H9 (cell line): ENCODE measurements at regions not wholly inside any gene's neighbourhood (a gene's known extent, or its start where the extent isn't known, plus 50 kb on each side); places are given as distances from the start of the nearest gene placed in this dataset.

Experiments used
- DNase-seq: peaks from one replicate; pipeline ENCODE4 v3.0.0-alpha.2; 2017
- H2AFZ ChIP-seq: one replicate; pipeline ENCODE4 v1.6.1; 2013; ENCODE audit warnings: mild to moderate bottlenecking, low read length, control low read depth, moderate library complexity
- H2AK5ac ChIP-seq: 2 replicates; pipeline ENCODE4 v1.6.1; 2013; ENCODE audit warnings: low read length, control low read depth, mixed read lengths; ENCODE audit not compliant: insufficient read length
- H2BK120ac ChIP-seq: one replicate; pipeline ENCODE4 v1.6.1; 2013; ENCODE audit warnings: low read depth, mild to moderate bottlenecking, low read length, control low read depth, inconsistent platforms; ENCODE audit not compliant: poor library complexity, severe bottlenecking
- H2BK12ac ChIP-seq: 2 replicates; pipeline ENCODE4 v1.6.1; 2013; ENCODE audit warnings: low read length, control low read depth, mixed read lengths, low read depth; ENCODE audit not compliant: insufficient read length
- H2BK15ac ChIP-seq: 2 replicates; pipeline ENCODE4 v1.6.1; 2013; ENCODE audit warnings: low read depth, low read length, control low read depth
- H2BK20ac ChIP-seq: one replicate; pipeline ENCODE4 v1.6.1; 2013; ENCODE audit warnings: low read depth, mild to moderate bottlenecking, low read length, control low read depth, inconsistent platforms; ENCODE audit not compliant: poor library complexity, severe bottlenecking
- H2BK5ac ChIP-seq: 2 replicates; pipeline ENCODE4 v1.6.1; 2013; ENCODE audit warnings: low read length, control low read depth, mixed read lengths; ENCODE audit not compliant: insufficient read length
- H3K14ac ChIP-seq: 2 replicates; pipeline ENCODE4 v1.6.1; 2013; ENCODE audit warnings: low read length, control low read depth; ENCODE audit not compliant: insufficient read depth
- H3K18ac ChIP-seq: 2 replicates; pipeline ENCODE4 v1.6.1; 2013; ENCODE audit warnings: low read depth, mild to moderate bottlenecking, mixed read lengths, low read length, control low read depth; ENCODE audit not compliant: insufficient read length
- H3K23ac ChIP-seq: 2 replicates; pipeline ENCODE4 v1.6.1; 2013; ENCODE audit warnings: low read length, control low read depth, mixed read lengths, low read depth; ENCODE audit not compliant: insufficient read length
- H3K23me2 ChIP-seq: 2 replicates; pipeline ENCODE4 v1.6.1; 2013; ENCODE audit warnings: low read depth, mild to moderate bottlenecking, mixed read lengths, low read length, control low read depth; ENCODE audit not compliant: insufficient read length, poor library complexity, severe bottlenecking
- H3K27ac ChIP-seq: 2 replicates; pipeline ENCODE4 v1.5.1; 2013; ENCODE audit warnings: low read length, control low read depth, mixed read lengths, low read depth; ENCODE audit not compliant: insufficient read length
- H3K27me3 ChIP-seq: 2 replicates; pipeline ENCODE4 v1.6.1; 2013; ENCODE audit warnings: low read length, control low read depth, inconsistent platforms; ENCODE audit not compliant: insufficient read depth
- H3K4ac ChIP-seq: 2 replicates; pipeline ENCODE4 v1.6.1; 2013; ENCODE audit warnings: low read depth, mild to moderate bottlenecking, control low read depth, inconsistent platforms, low read length, moderate library complexity
- H3K4me1 ChIP-seq: 2 replicates; pipeline ENCODE4 v1.6.1; 2013; ENCODE audit warnings: low read length, control low read depth, inconsistent platforms; ENCODE audit not compliant: insufficient read depth
- H3K4me2 ChIP-seq: 2 replicates; pipeline ENCODE4 v1.6.1; 2013; ENCODE audit warnings: low read length, control low read depth, mixed read lengths; ENCODE audit not compliant: insufficient read length, insufficient read depth
- H3K56ac ChIP-seq: 2 replicates; pipeline ENCODE4 v1.6.1; 2013; ENCODE audit warnings: low read depth, mild to moderate bottlenecking, mixed read lengths, low read length, control low read depth; ENCODE audit not compliant: insufficient read length
- H3K79me1 ChIP-seq: 2 replicates; pipeline ENCODE4 v1.6.1; 2013; ENCODE audit warnings: low read depth, mild to moderate bottlenecking, moderate library complexity, low read length, control low read depth, inconsistent platforms; ENCODE audit not compliant: insufficient read depth, poor library complexity, severe bottlenecking
- H3K79me2 ChIP-seq: 2 replicates; pipeline ENCODE4 v1.6.1; 2013; ENCODE audit warnings: low read length, control low read depth, inconsistent platforms; ENCODE audit not compliant: insufficient read depth
- H3K9ac ChIP-seq: 2 replicates; pipeline ENCODE4 v1.6.1; 2013; ENCODE audit warnings: low read length, control low read depth, mixed read lengths; ENCODE audit not compliant: insufficient read length; ENCODE audit errors: extremely low read depth
- H3K9me3 ChIP-seq: one replicate; pipeline ENCODE4 v1.6.1; 2013; ENCODE audit warnings: low read depth, low read length, inconsistent platforms; ENCODE audit not compliant: control insufficient read depth
- H3T11ph ChIP-seq: one replicate; pipeline ENCODE4 v1.6.1; 2013; ENCODE audit warnings: mild to moderate bottlenecking, low read length, control low read depth, inconsistent platforms
- H4K20me1 ChIP-seq: one replicate; pipeline ENCODE4 v1.6.1; 2013; ENCODE audit not compliant: control insufficient read depth, insufficient read length, insufficient read depth
- H4K5ac ChIP-seq: 2 replicates; pipeline ENCODE4 v1.6.1; 2013; ENCODE audit warnings: low read depth, mild to moderate bottlenecking, mixed read lengths, low read length, control low read depth; ENCODE audit not compliant: insufficient read length
- H4K8ac ChIP-seq: replicated peaks from 2 replicates; pipeline ENCODE4 v1.6.1; 2013; ENCODE audit warnings: low read length, control low read depth, mixed read lengths, low read depth; ENCODE audit not compliant: insufficient read length
- H4K91ac ChIP-seq: 2 replicates; pipeline ENCODE4 v1.6.1; 2013; ENCODE audit warnings: low read depth, mild to moderate bottlenecking, moderate library complexity, mixed read lengths, low read length, control low read depth; ENCODE audit not compliant: insufficient read length
- H3K27ac Mint-ChIP-seq, 3 experiments: 2 replicates in 2 of 3; 3 replicates in 1 of 3; pipeline ENCODE4 v1.8.0; 2020 to 2021; ENCODE audit warnings: mixed read lengths in 3 of 3, mild to moderate bottlenecking in 1 of 3, moderate library complexity in 1 of 3
- H3K27me3 Mint-ChIP-seq: 2 replicates; pipeline ENCODE4 v1.8.0; 2021; ENCODE audit warnings: low read depth, mild to moderate bottlenecking, moderate library complexity, mixed read lengths
- H3K36me3 Mint-ChIP-seq, 3 experiments: 2 replicates in 2 of 3; 3 replicates in 1 of 3; pipeline ENCODE4 v1.8.0; 2020 to 2021; ENCODE audit warnings: low read depth in 3 of 3, mixed read lengths in 3 of 3; ENCODE audit not compliant: insufficient read depth in 1 of 3
- H3K4me1 Mint-ChIP-seq, 2 experiments: 2 replicates each; pipeline ENCODE4 v1.8.0; 2020; ENCODE audit warnings: mixed read lengths in 2 of 2
- H3K4me3 Mint-ChIP-seq, 2 experiments: 2 replicates in 1 of 2; 3 replicates in 1 of 2; pipeline ENCODE4 v1.8.0; 2020 to 2021; ENCODE audit warnings: mild to moderate bottlenecking in 2 of 2, mixed read lengths in 2 of 2, moderate library complexity in 1 of 2
- H3K9me3 Mint-ChIP-seq, 2 experiments: 2 replicates in 1 of 2; 3 replicates in 1 of 2; pipeline ENCODE4 v1.8.0; 2020; ENCODE audit warnings: mild to moderate bottlenecking in 2 of 2, mixed read lengths in 2 of 2, moderate library complexity in 1 of 2
- WGBS: extraction: QIAGEN DNeasy Blood & Tissue Kit; methylation state at CpG from one replicate; pipeline ENCODE4 v1.1.7; 2013; ENCODE audit warnings: missing lambda C conversion rate, low lambda C conversion rate, mixed read lengths; ENCODE audit not compliant: insufficient read length; ENCODE audit errors: extremely low coverage; 5-methylcytosine and 5-hydroxymethylcytosine counted together
- TF ChIP-seq, protein P1 (sequence below): fragments of 200-600 bp; sonication (generic); conservative IDR thresholded peaks from 3 replicates; pipeline ENCODE4 v1.8.0; 2021; ENCODE audit warnings: antibody characterized with exemption, mild to moderate bottlenecking

DNA sequence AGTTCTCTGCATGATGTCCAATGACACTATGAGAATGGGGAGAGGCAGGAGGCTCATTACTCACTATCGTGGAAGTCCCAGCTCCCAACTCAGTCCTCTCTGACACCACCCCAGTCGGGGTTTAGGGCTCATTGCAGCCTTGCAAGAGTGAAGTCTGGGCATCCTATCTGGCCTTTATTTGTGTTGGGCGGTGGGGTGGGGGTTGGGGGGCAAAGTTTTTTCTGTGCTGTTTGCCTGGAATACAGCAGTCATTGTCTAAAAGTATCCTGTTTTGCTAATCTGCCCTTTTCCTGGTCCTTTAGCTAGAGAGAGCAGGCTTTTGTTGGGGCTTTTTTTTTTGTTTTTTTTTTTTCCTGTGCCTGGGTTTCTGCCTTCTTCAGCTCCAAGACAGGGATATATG, 174.2 kb downstream of the MYLK4 start:
- Histone ChIP-seq H3K4me2 (no peak overlapping the region), H3K79me1 (no peaks in the 10 kb centered on the region), H2BK120ac (no peak overlapping the region), H3K23me2 (no peaks in the 10 kb centered on the region), H3K14ac (no peak overlapping the region), H4K5ac (no peak overlapping the region), H2BK20ac (no peak overlapping the region), H2AFZ (no peak overlapping the region), H3T11ph (no peak overlapping the region), H3K23ac (no peak overlapping the region), H2BK15ac (no peak overlapping the region), H3K9me3 (no peaks in the 10 kb centered on the region), H3K27me3 (no peaks in the 10 kb centered on the region), H2BK12ac (no peak overlapping the region), H4K91ac (no peak overlapping the region), H3K4ac (no peak overlapping the region), H4K20me1 (no peaks in the 10 kb centered on the region), H3K56ac (no peak overlapping the region), H4K8ac (no peak overlapping the region), H3K9ac (no peak overlapping the region), H2AK5ac (no peak overlapping the region), H3K79me2 (no peaks in the 10 kb centered on the region), H3K18ac (no peak overlapping the region), H3K4me1 (no peaks in the 10 kb centered on the region), H3K27ac (no peak overlapping the region), H2BK5ac (no peak overlapping the region)
- DNase-seq = no peak
- Mint-ChIP-seq H3K4me1 (peaks cover 7 to 9% of the 10 kb centered on the region in 2 experiments), H3K36me3 (peaks cover 0 to 14% (median 0%) of the 10 kb centered on the region in 3 experiments; a peak in 2 of 7 replicates), H3K4me3 (no peak overlapping the region), H3K9me3 (peaks cover 6 to 10% of the 10 kb centered on the region in 2 experiments; a peak in 2 of 5 replicates), H3K27ac (no peak overlapping the region), H3K27me3 (peaks cover 2% of the 10 kb centered on the region)
- TF ChIP-seq, protein P1, sequence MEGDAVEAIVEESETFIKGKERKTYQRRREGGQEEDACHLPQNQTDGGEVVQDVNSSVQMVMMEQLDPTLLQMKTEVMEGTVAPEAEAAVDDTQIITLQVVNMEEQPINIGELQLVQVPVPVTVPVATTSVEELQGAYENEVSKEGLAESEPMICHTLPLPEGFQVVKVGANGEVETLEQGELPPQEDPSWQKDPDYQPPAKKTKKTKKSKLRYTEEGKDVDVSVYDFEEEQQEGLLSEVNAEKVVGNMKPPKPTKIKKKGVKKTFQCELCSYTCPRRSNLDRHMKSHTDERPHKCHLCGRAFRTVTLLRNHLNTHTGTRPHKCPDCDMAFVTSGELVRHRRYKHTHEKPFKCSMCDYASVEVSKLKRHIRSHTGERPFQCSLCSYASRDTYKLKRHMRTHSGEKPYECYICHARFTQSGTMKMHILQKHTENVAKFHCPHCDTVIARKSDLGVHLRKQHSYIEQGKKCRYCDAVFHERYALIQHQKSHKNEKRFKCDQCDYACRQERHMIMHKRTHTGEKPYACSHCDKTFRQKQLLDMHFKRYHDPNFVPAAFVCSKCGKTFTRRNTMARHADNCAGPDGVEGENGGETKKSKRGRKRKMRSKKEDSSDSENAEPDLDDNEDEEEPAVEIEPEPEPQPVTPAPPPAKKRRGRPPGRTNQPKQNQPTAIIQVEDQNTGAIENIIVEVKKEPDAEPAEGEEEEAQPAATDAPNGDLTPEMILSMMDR = no peak
- WGBS = no CpG with 5 or more reads among the region's 3 CpGs
